Fibroblast of villous mesenchyme (primary cell): ENCODE measurements at regions not wholly inside any gene's neighbourhood (a gene's known extent, or its start where the extent isn't known, plus 50 kb on each side); places are given as distances from the start of the nearest gene placed in this dataset.

Experiments used
- DNase-seq: peaks from one replicate; pipeline ENCODE4 v3.0.0-alpha.2; 2010; ENCODE audit warnings: low read depth
- H3K4me3 ChIP-seq: 2 replicates; pipeline ENCODE4 v1.5.1; 2011; ENCODE audit warnings: low read depth, mild to moderate bottlenecking, low read length
- CTCF ChIP-seq: IDR thresholded peaks from 2 replicates; pipeline ENCODE4 v1.5.1; 2012; ENCODE audit warnings: low read depth, mild to moderate bottlenecking, low read length; ENCODE audit not compliant: insufficient read depth

GRCh38 chr13:59409211-59409610 lies 754.5 kb downstream of the DIAPH3 start:
- peak; percentile 3 for DNase-seq
- TF ChIP-seq CTCF, result no peak
- H3K4me3 ChIP-seq, result no peak overlapping the region

GRCh38 chr13:59409634-59410200 lies 754.0 kb downstream of the DIAPH3 start:
- DNase-seq, result no peak
- no peak for TF ChIP-seq CTCF

GRCh38 chr13:59413126-59413525 lies 750.6 kb downstream of the DIAPH3 start:
- no peak for DNase-seq
- no peak for TF ChIP-seq CTCF
- no peak overlapping the region for H3K4me3 ChIP-seq

More at GRCh38 chr13:59409634-59410200, 754.0 kb downstream of the DIAPH3 start:
- H3K4me3 ChIP-seq, result no peak overlapping the region

GRCh38 chr13:59414006-59414405 lies 749.7 kb downstream of the DIAPH3 start:
- no peak overlapping the region for H3K4me3 ChIP-seq
- TF ChIP-seq CTCF, result no peak
- DNase-seq, result no peak

- no peak for DNase-seq
- TF ChIP-seq CTCF, result no peak
- H3K4me3 ChIP-seq, result no peak overlapping the region
Measured at GRCh38 chr13:59415498-59415897, 748.2 kb downstream of the DIAPH3 start.

DNA sequence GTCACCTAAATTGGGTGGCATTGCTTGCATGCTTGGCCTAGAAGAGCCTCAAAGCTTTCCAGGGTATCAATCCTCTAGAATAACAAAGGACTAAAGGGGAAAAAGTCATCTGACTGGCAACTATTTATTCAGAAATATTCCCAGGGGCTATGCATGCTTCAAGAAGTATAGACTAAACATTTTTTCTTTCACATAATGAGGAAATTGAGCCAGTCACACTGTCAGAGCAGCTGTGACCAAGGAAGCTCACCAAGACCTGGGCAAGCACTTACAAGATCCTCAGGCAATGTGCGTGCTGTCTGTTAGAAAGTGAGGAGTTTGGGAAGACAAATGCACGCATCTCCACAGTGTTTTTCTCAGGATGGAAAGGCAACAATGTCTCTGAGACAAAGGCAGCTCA lies 747.2 kb downstream of the DIAPH3 start:
- H3K4me3 ChIP-seq, result no peak overlapping the region
- no peak for TF ChIP-seq CTCF
- DNase-seq, result no peak

- no peak for TF ChIP-seq CTCF
- H3K4me3 ChIP-seq, result no peak overlapping the region
- DNase-seq, result no peak
Measured at GRCh38 chr13:59422646-59423045, 741.1 kb downstream of the DIAPH3 start.
